Prostate gland (tissue), 2 donors: ENCODE measurements at regions not wholly inside any gene's neighbourhood (a gene's known extent, or its start where the extent isn't known, plus 50 kb on each side); places are given as distances from the start of the nearest gene placed in this dataset.

Source experiments
- POLR2A ChIP-seq: fragments of 450-650 bp; IDR thresholded peaks from one replicate; pipeline ENCODE4 v1.6.1; 2016; ENCODE audit warnings: antibody characterized with exemption, mild to moderate bottlenecking
- POLR2AphosphoS5 ChIP-seq: sonication (generic); formaldehyde crosslinking; IDR thresholded peaks from one replicate; pipeline ENCODE4 v1.6.1; 2017; ENCODE audit warnings: antibody characterized with exemption
- TF ChIP-seq, protein P1 (sequence below), 4 experiments: fragments of 200-600 bp in 2 of 4; fragments of 450-650 bp in 2 of 4; sonication (generic) in 2 of 4; IDR thresholded peaks; 1 replicate in 3 of 4; 2 replicates in 1 of 4; pipeline ENCODE4 v1.5.1; 2016 to 2019; ENCODE audit warnings: antibody characterized with exemption in 4 of 4, mild to moderate bottlenecking in 2 of 4, moderate library complexity in 2 of 4

DNA sequence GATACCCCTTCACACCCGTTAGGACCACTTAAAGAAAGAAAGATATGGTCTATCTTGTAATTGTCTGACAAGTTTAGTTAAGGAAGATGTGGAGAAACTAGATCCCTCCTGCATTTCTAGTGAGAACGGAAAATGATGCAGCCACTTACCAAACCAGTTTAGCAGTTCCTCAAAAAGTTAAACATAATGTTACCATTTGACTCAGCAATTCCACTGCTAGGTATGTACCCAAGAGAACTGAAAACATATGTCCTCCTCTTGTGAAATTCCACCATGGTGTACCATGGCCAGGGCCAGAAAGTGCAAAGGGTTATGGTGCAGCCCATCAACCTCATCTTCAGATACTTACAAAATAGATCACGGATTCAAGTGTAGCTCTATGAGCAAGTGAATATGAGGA is 79.0 kb upstream of the ID2 start:
- TF ChIP-seq POLR2A (no peak), POLR2AphosphoS5 (peak; percentile 95)
- TF ChIP-seq, protein P1, sequence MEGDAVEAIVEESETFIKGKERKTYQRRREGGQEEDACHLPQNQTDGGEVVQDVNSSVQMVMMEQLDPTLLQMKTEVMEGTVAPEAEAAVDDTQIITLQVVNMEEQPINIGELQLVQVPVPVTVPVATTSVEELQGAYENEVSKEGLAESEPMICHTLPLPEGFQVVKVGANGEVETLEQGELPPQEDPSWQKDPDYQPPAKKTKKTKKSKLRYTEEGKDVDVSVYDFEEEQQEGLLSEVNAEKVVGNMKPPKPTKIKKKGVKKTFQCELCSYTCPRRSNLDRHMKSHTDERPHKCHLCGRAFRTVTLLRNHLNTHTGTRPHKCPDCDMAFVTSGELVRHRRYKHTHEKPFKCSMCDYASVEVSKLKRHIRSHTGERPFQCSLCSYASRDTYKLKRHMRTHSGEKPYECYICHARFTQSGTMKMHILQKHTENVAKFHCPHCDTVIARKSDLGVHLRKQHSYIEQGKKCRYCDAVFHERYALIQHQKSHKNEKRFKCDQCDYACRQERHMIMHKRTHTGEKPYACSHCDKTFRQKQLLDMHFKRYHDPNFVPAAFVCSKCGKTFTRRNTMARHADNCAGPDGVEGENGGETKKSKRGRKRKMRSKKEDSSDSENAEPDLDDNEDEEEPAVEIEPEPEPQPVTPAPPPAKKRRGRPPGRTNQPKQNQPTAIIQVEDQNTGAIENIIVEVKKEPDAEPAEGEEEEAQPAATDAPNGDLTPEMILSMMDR (IDR thresholded peaks at IDR 0.05): no peak
